Natural killer cell (primary cell): ENCODE measurements at regions not wholly inside any gene's neighbourhood (a gene's known extent, or its start where the extent isn't known, plus 50 kb on each side); places are given as distances from the start of the nearest gene placed in this dataset.

Source experiments
- ATAC-seq, 3 donors: fragments of 150-1000 bp in 2 of 3; fragments of 200-7000 bp in 1 of 3; cut with Tn5 transposase; 1 replicate in 1 of 3; 2 replicates in 2 of 3; pipeline ENCODE4 v1.10.0; 2021; ENCODE audit warnings: mild to moderate bottlenecking in 2 of 3, moderate library complexity in 2 of 3
- DNase-seq, 2 donors: peaks; one replicate each; pipeline versions ENCODE4 v3.0.0 to v3.0.0-alpha.2; 2013 to 2021; ENCODE audit warnings: mixed read lengths in 1 of 2
- H3K27ac ChIP-seq: one replicate; pipeline ENCODE4 v1.5.1; 2013; ENCODE audit warnings: mild to moderate bottlenecking, low read length
- H3K27me3 ChIP-seq: one replicate; pipeline ENCODE4 v1.6.1; 2013; ENCODE audit warnings: low read length; ENCODE audit not compliant: control insufficient read depth, insufficient read depth
- H3K36me3 ChIP-seq: one replicate; pipeline ENCODE4 v1.6.1; 2013; ENCODE audit warnings: low read length; ENCODE audit not compliant: control insufficient read depth, insufficient read depth
- H3K4me1 ChIP-seq: one replicate; pipeline ENCODE4 v1.6.1; 2013; ENCODE audit warnings: low read length; ENCODE audit not compliant: control insufficient read depth, insufficient read depth
- H3K4me3 ChIP-seq: one replicate; pipeline ENCODE4 v1.5.1; 2013; ENCODE audit warnings: low read length
- H3K9me3 ChIP-seq: one replicate; pipeline ENCODE4 v1.6.1; 2013; ENCODE audit warnings: low read length; ENCODE audit not compliant: control insufficient read depth, insufficient read depth
- H3K27ac Mint-ChIP-seq, 2 donors: one replicate each; pipeline ENCODE4 v1.8.0; 2022; ENCODE audit warnings: mild to moderate bottlenecking in 2 of 2, mixed read lengths in 2 of 2, moderate library complexity in 1 of 2
- H3K27me3 Mint-ChIP-seq, 2 donors: one replicate each; pipeline ENCODE4 v1.8.0; 2022; ENCODE audit warnings: low read depth in 2 of 2, mixed read lengths in 2 of 2
- H3K36me3 Mint-ChIP-seq: one replicate; pipeline ENCODE4 v1.8.0; 2022; ENCODE audit warnings: mixed read lengths
- H3K4me1 Mint-ChIP-seq, 2 donors: one replicate each; pipeline ENCODE4 v1.8.0; 2022; ENCODE audit warnings: mixed read lengths in 2 of 2
- H3K4me3 Mint-ChIP-seq: one replicate; pipeline ENCODE4 v1.8.0; 2022; ENCODE audit warnings: mild to moderate bottlenecking, moderate library complexity, mixed read lengths
- H3K9me3 Mint-ChIP-seq, 2 donors: one replicate each; pipeline ENCODE4 v1.8.0; 2022; ENCODE audit warnings: mixed read lengths in 2 of 2
- CTCF ChIP-seq: fragments of 200-600 bp; IDR thresholded peaks from one replicate; pipeline ENCODE4 v1.8.0; 2022; ENCODE audit warnings: antibody characterized with exemption
- WGBS: methylation state at CpG from one replicate; pipeline ENCODE4 v1.1.7; 2013; ENCODE audit warnings: missing lambda C conversion rate; ENCODE audit not compliant: insufficient coverage; 5-methylcytosine and 5-hydroxymethylcytosine counted together
- intact Hi-C: fragments of 100-400 bp; cut with micrococcal nuclease; formaldehyde crosslinking; loops from one replicate; pipeline ENCODE4 v1.14.2; 2022

- 70% methylated on average over 6 of the region's 6 CpGs for WGBS
- intact Hi-C loops: no loop called here
- Histone ChIP-seq H3K9me3 (no peaks in the 10 kb centered on the region), H3K4me3 (no peak overlapping the region), H3K27ac (no peak overlapping the region), H3K27me3 (no peaks in the 10 kb centered on the region), H3K4me1 (no peaks in the 10 kb centered on the region), H3K36me3 (no peaks in the 10 kb centered on the region)
- DNase-seq (no peak), ATAC-seq (no peak)
- Mint-ChIP-seq H3K27me3 (peaks cover 0 to 6% of the 10 kb centered on the region in 2 donors), H3K4me3 (no peak overlapping the region), H3K27ac (no peak overlapping the region), H3K36me3 (no peaks in the 10 kb centered on the region), H3K9me3 (no peaks in the 10 kb centered on the region), H3K4me1 (no peaks in the 10 kb centered on the region)
- TF ChIP-seq CTCF: no peak
These were observed 75.7 kb downstream of the DACT2 start for GRCh38 chr6:168243812-168244376.

GRCh38 chr6:168242940-168243225, 76.7 kb downstream of the DACT2 start:
- no peaks in the 10 kb centered on the region for H3K4me1 ChIP-seq
- Mint-ChIP-seq H3K36me3 (no peaks in the 10 kb centered on the region), H3K27ac (no peak overlapping the region), H3K4me3 (no peak overlapping the region), H3K4me1 (no peaks in the 10 kb centered on the region), H3K27me3 (peaks cover 0 to 6% of the 10 kb centered on the region in 2 donors), H3K9me3 (no peaks in the 10 kb centered on the region)
- no peaks in the 10 kb centered on the region for H3K27me3 ChIP-seq
- WGBS: 92% methylated on average over 8 of the region's 8 CpGs
- intact Hi-C loops: no loop called here
- no peak overlapping the region for H3K27ac ChIP-seq
- no peak for DNase-seq
- no peak for ATAC-seq
- no peaks in the 10 kb centered on the region for H3K36me3 ChIP-seq
- no peak overlapping the region for H3K4me3 ChIP-seq
- H3K9me3 ChIP-seq: no peaks in the 10 kb centered on the region
- TF ChIP-seq CTCF: no peak

- Histone ChIP-seq H3K27me3 (no peaks in the 10 kb centered on the region), H3K27ac (no peak overlapping the region), H3K36me3 (no peaks in the 10 kb centered on the region), H3K4me3 (no peak overlapping the region), H3K9me3 (no peaks in the 10 kb centered on the region), H3K4me1 (no peaks in the 10 kb centered on the region)
- Mint-ChIP-seq H3K4me3 (no peak overlapping the region), H3K36me3 (no peaks in the 10 kb centered on the region), H3K27ac (no peak overlapping the region), H3K4me1 (no peaks in the 10 kb centered on the region), H3K9me3 (no peaks in the 10 kb centered on the region), H3K27me3 (peaks cover 0 to 6% of the 10 kb centered on the region in 2 donors)
- WGBS: 70% methylated on average over 9 of the region's 9 CpGs
- DNase-seq (no peak), ATAC-seq (no peak)
- intact Hi-C loops: no loop called here
- TF ChIP-seq CTCF: no peak
These were observed 77.3 kb downstream of the DACT2 start for GRCh38 chr6:168242111-168242939.

- TF ChIP-seq CTCF: no peak
- H3K36me3 Mint-ChIP-seq: no peaks in the 10 kb centered on the region
These were observed 79.4 kb downstream of the DACT2 start for GRCh38 chr6:168240160-168240559.

More at GRCh38 chr6:168240160-168240559, 79.4 kb downstream of the DACT2 start:
- intact Hi-C loops: no loop called here
- Mint-ChIP-seq H3K27ac (no peak overlapping the region), H3K9me3 (no peaks in the 10 kb centered on the region), H3K4me1 (no peaks in the 10 kb centered on the region), H3K27me3 (peaks cover 0 to 6% of the 10 kb centered on the region in 2 donors), H3K4me3 (no peak overlapping the region)
- WGBS: 83% methylated on average over 5 of the region's 5 CpGs
- DNase-seq (no peak), ATAC-seq (no peak)
- H3K4me3 ChIP-seq: no peak overlapping the region
- no peak overlapping the region for H3K27ac ChIP-seq
- H3K36me3 ChIP-seq: no peaks in the 10 kb centered on the region
- no peaks in the 10 kb centered on the region for H3K9me3 ChIP-seq
- H3K4me1 ChIP-seq: no peaks in the 10 kb centered on the region
- no peaks in the 10 kb centered on the region for H3K27me3 ChIP-seq
